ENCODE measurements at regions not wholly inside any gene's neighbourhood (a gene's known extent, or its start where the extent isn't known, plus 50 kb on each side); places are given as distances from the start of the nearest gene placed in this dataset.

- TF ChIP-seq CTCF (conservative IDR thresholded peaks at IDR 0.05; ENCODE audit: low read depth, low read length) (no peak), EZH2 (IDR thresholded peaks at IDR 0.05; ENCODE audit: low read length, unreplicated experiment) (no peak)
Measured at GRCh38 chr2:240347373-240347940, 88.0 kb upstream of the GPC1 start.
